Left lung (tissue), 4 donors: ENCODE measurements at regions not wholly inside any gene's neighbourhood (a gene's known extent, or its start where the extent isn't known, plus 50 kb on each side); places are given as distances from the start of the nearest gene placed in this dataset.
"Not testable (repeated sequence)": the region's sequence is repeated elsewhere in the genome, so short reads cannot be mapped to it uniquely, and the experiment has no call there.

Experiments
- ATAC-seq: fragments of 200-7000 bp; cut with Tn5 transposase; one replicate; pipeline ENCODE4 v1.9.1; 2020; ENCODE audit warnings: moderate library complexity
- DNase-seq, 4 donors: peaks; one replicate each; pipeline ENCODE4 v3.0.0-alpha.2; 2013 to 2020
- H3K27ac ChIP-seq, 2 donors: fragments of 200-600 bp; sonication (generic) in 1 of 2; one replicate each; pipeline versions ENCODE4 v1.5.0 to v1.8.0; 2020 to 2021
- H3K27me3 ChIP-seq, 2 donors: fragments of 200-600 bp; sonication (generic) in 1 of 2; one replicate each; pipeline versions ENCODE4 v1.5.0 to v1.8.0; 2020 to 2021
- H3K36me3 ChIP-seq, 2 donors: fragments of 200-600 bp; sonication (generic) in 1 of 2; one replicate each; pipeline versions ENCODE4 v1.5.0 to v1.8.0; 2020 to 2021
- H3K4me1 ChIP-seq, 2 donors: fragments of 200-600 bp; one replicate each; pipeline ENCODE4 v1.8.0; 2021
- H3K4me3 ChIP-seq, 2 donors: fragments of 200-600 bp; sonication (generic) in 1 of 2; one replicate each; pipeline versions ENCODE4 v1.5.0 to v1.8.0; 2020 to 2021; ENCODE audit warnings: mild to moderate bottlenecking in 1 of 2
- H3K9me3 ChIP-seq, 2 donors: fragments of 200-600 bp; sonication (generic) in 1 of 2; one replicate each; pipeline versions ENCODE4 v1.5.0 to v1.8.0; 2020 to 2021
- CTCF ChIP-seq, 2 donors: fragments of 200-600 bp; sonication (generic) in 1 of 2; IDR thresholded peaks; one replicate each; pipeline versions ENCODE4 v1.5.0 to v1.8.0; 2021; ENCODE audit warnings: antibody characterized with exemption in 2 of 2
- intact Hi-C, 2 donors: fragments of 100-400 bp; cut with DNase I; formaldehyde crosslinking; loops; one replicate each; pipeline versions ENCODE4 v1.11.2 to v1.14.2; 2022
- donor health status: DM: no; HTN: yes; CAD: no.
- donor health status: DM: no; HTN: no; CAD: no.

GRCh38 chr3:66552846-66553245 lies 52.0 kb upstream of the LRIG1 start:
- H3K27me3 ChIP-seq: no peaks in the 10 kb centered on the region
- DNase-seq (no peak), ATAC-seq (no peak)
- intact Hi-C loops: no loop called here
- H3K27ac ChIP-seq: no peak overlapping the region
- no peaks in the 10 kb centered on the region for H3K36me3 ChIP-seq
- TF ChIP-seq CTCF (IDR thresholded peaks at IDR 0.05): no peak
- H3K9me3 ChIP-seq: no peaks in the 10 kb centered on the region
- H3K4me1 ChIP-seq: no peaks in the 10 kb centered on the region
- no peak overlapping the region for H3K4me3 ChIP-seq

DNA sequence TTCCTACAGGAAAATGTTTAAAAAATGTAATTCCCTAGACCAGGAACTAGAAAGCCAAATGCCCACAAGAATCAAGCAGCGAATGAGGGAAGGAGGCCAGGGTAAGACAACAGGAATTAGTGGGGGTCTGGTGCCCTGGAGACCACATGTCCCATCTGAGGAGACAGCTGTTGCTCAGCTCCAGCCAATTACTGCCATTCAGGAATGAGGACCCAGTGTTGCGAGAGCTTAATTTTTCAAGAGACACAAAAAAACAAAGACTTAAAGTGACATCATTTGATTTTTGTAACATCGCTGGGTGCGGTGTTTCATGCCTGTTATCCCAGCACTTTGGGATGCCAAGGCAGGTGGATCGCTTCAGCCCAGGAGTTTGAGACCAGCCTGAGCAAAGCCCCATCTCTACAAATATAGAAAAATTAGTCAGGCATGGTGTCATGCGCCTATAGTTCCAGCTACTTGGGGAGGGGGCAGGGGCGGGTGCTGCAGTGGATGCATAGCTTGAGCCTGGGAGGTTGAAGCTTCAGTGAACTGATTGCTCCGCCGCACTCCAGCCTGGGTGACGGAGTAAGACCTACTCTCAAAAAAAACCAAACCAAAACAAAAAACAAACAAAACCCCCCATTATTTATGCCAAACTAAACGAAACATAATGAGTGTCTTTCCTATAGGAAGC lies 52.8 kb upstream of the LRIG1 start:
- no peaks in the 10 kb centered on the region for H3K9me3 ChIP-seq
- H3K27me3 ChIP-seq: no peaks in the 10 kb centered on the region
- no peak for DNase-seq
- no peak for ATAC-seq
- TF ChIP-seq CTCF (IDR thresholded peaks at IDR 0.05): no peak
- H3K4me1 ChIP-seq: no peaks in the 10 kb centered on the region
- no peak overlapping the region for H3K4me3 ChIP-seq
- H3K36me3 ChIP-seq: no peaks in the 10 kb centered on the region
- no peak overlapping the region for H3K27ac ChIP-seq
- intact Hi-C loops: no loop called here

DNA sequence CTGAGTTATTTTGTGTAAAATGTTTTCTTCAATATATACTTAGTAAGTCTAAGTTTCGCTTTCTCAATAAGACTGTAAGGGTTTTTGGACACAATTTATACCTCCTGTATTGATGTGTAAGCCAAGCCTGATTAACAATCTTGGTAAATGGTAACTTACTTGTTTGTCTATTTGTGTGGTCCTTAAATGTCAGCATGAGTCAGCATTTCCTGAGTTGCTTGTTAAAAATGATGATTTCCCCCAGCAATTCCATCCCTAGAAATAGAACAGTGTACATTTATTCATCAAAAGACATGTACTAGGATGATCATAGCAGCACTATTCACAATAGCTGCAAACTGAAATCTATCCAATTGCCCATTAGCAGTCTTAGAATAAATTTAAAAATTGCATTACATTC lies 53.4 kb upstream of the LRIG1 start:
- Histone ChIP-seq H3K4me3 (no peak overlapping the region), H3K36me3 (no peaks in the 10 kb centered on the region), H3K27me3 (no peaks in the 10 kb centered on the region), H3K4me1 (no peaks in the 10 kb centered on the region), H3K27ac (no peak overlapping the region), H3K9me3 (no peaks in the 10 kb centered on the region)
- ATAC-seq (no peak), DNase-seq (no peak)
- TF ChIP-seq CTCF (IDR thresholded peaks at IDR 0.05): no peak
- intact Hi-C loops: no loop called here

GRCh38 chr3:66555214-66555844 lies 54.5 kb upstream of the LRIG1 start:
- H3K9me3 ChIP-seq: peaks cover 0 to 2% of the 10 kb centered on the region in 2 donors
- no peak overlapping the region for H3K4me3 ChIP-seq
- TF ChIP-seq CTCF (IDR thresholded peaks at IDR 0.05): no peak
- H3K27me3 ChIP-seq: no peaks in the 10 kb centered on the region
- no peak overlapping the region for H3K27ac ChIP-seq
- no peak for DNase-seq
- no peaks in the 10 kb centered on the region for H3K4me1 ChIP-seq
- intact Hi-C loops: no loop called here
- H3K36me3 ChIP-seq: no peaks in the 10 kb centered on the region
- no peak for ATAC-seq

DNA sequence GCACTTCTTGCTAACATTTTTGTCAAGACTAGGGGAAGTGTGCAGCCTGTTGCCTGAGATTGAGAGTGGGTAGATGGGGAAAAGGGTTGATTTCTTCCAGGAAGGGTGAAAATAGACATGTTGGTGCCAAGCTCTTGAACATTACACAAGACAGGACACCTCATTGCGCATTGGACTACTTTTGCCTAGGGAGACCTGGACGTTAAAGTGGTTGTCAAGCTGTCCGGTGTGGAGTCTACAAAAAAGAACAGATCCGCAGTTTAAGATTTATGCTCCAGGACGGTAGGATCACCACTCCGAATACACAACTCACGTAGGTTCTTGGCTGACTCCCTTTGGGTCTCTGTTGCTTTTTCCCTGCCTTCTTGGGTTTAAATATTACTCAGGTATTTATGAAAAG lies 56.3 kb upstream of the LRIG1 start:
- intact Hi-C loops: no loop called here
- no peaks in the 10 kb centered on the region for H3K27me3 ChIP-seq
- peaks cover 0 to 2% of the 10 kb centered on the region in 2 donors for H3K9me3 ChIP-seq
- H3K27ac ChIP-seq: no peak overlapping the region
- DNase-seq: no peak
- H3K36me3 ChIP-seq: no peaks in the 10 kb centered on the region
- H3K4me3 ChIP-seq: no peak overlapping the region
- no peak for ATAC-seq
- H3K4me1 ChIP-seq: no peaks in the 10 kb centered on the region
- no peak for TF ChIP-seq CTCF (IDR thresholded peaks at IDR 0.05)

DNA sequence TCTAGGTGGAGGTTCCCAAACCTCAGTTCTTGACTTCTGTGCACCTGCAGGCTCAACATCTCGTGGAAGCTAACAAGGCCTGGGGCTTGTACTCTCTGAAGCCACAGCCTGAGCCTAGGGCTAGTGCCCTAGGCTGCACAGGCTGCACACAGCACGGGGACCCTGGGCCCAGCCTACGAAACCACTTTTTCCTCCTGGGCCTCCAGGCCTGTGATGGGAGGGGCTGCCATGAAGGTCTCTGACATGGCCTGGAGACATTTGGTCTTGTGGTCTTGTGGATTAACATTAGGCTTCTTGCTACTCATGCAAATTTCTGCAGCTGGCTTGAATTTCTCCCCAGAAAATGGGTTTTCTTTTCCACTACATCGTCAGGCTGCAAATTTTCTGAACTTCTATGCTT lies 59.1 kb upstream of the LRIG1 start:
- H3K27ac ChIP-seq, H3K9me3 ChIP-seq, H3K4me3 ChIP-seq, H3K36me3 ChIP-seq, intact Hi-C loops, H3K27me3 ChIP-seq, ATAC-seq, DNase-seq, H3K4me1 ChIP-seq: not testable (repeated sequence)
